CD4-positive, alpha-beta T cell treated with Interleukin-17A for 1 hour (primary cell): ENCODE measurements at regions not wholly inside any gene's neighbourhood (a gene's known extent, or its start where the extent isn't known, plus 50 kb on each side); places are given as distances from the start of the nearest gene placed in this dataset.
"Not testable (repeated sequence)": the region's sequence is repeated elsewhere in the genome, so short reads cannot be mapped to it uniquely, and the experiment has no call there.

Experiments
- DNase-seq: peaks from one replicate; pipeline ENCODE4 v3.0.0-alpha.2; 2020

- DNase-seq = no peak
Measured at GRCh38 chr2:39996653-39997080, 217.6 kb upstream of the THUMPD2 start.

- no peak for DNase-seq
Measured at GRCh38 chr2:39995005-39995737, 216.1 kb upstream of the THUMPD2 start.

DNA sequence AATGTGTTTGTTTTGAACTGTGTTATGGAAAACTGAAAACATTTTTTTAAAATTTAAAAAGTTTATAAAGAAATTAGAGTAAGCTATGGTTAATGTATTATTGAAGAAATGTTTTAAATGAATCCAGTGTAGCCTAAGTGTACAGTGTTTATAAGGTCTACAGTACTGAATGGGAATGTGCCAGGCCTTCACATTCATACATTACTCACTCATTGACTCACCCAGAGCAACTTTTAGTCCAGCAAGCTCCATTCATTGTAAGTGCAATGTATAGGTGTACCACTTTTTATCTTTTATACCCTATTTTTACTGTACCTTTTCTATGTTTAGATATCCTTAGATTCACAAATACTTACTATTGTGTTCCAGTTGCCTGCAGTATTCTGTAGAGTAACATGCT lies 215.1 kb upstream of the THUMPD2 start:
- no peak for DNase-seq

DNA sequence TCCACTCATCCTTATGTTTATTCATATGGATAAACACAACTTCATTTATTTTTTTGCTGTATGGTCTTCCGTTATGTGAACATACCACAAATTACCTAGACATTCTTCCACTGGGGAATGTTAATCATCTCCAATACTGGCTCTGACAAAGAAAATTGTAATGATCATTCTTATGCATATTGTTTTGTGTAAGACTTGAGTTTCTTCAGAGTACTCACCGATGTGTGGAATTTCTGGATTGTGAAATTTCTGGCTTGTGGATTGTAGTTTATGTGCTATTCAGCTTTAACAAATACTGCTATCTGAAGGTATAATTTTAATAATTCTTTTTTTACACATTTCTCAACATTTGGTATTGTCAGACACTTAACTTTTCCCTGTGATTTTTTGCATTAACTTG lies 212.2 kb upstream of the THUMPD2 start:
- no peak for DNase-seq

DNA sequence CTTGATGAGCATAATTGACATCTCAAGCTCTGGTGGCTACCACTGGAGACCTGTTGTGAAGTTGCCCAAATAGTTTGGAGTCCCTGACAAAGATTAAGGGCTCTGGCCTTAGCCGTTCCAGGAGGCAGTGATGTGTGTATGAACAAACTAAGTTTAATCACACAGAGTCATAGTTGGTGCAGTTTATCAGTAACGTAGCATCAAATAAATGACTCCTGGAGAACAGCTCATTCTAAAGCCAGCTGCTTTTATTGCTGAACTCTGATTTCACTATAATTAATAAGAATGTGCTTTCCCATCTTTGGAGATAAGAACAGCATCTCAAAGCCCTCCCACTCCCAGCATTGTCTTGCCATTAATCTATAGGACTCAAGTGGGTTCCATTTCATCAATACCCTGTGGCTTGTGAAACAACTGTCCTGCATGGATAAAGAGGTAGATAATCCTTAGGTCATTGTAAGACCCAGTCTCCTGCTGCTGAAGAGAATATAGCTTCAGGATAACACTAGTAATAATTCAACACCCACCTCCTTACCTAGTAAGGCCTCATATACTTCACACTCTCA lies 211.4 kb upstream of the THUMPD2 start:
- no peak for DNase-seq

- DNase-seq = no peak
Measured at GRCh38 chr2:39989888-39990287, 210.8 kb upstream of the THUMPD2 start.

DNA sequence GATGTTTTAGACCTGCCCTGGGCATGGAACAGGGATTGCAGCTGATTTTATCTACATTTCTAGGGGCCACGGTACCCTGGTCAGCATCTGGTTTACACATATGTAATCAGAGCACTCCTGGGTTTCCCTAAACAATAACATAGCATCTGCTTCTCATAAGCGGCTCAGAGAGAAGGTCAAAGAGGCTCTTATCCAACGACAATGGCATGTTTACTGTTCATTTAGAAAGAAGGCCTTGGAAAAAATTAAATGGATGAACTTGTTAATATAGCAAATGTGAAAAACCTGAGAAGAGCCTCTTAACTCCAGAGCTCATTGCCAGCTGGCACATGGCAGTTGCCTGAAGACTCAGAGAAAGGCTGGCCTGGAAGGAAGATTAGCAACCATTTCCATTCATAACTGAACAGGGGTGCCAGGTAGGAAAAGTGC lies 202.8 kb upstream of the THUMPD2 start:
- DNase-seq = no peak

DNA sequence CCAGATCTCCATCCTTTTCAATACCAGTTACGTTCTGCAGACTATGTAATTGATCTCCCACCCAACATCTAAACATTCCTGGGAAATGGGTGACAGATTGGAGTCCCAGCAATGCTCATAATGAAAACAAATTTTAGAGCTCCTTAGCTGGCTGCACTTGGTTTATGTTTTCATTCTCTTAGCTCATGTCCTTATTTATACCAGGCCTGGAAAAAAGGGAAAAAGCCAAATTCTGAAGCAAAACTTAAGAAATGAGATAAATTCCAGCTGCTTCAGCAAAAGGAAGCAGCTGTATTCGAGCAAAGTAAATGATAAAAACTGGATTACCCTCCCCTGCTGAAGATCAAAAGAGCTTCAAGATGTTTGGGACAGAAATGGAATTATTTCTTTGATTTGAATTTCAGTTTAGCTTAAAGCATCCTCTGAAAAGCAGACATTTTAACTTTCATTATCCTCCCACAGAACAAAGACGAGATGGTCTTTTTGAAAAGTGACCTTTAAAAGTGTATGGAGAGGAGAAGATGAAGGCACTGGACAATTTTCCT lies 196.5 kb upstream of the THUMPD2 start:
- no peak for DNase-seq

DNA sequence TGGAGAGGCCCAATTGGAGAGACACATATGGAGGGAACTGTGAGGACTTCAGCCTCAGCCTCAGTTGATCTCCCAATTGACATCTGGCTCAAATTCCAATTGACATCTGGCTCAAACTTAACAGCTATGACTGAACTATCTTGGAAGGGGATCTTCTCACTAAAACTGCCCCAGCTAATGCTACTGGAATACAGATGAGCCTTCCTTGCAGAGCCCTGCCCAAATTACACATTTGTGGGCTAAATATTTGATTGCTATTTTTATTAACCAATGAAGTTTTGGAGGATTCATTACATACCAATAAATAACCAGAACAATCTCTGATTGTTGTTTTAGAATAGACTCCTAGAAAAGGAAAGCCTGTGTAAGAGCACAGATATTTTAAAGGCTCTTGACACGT lies 189.0 kb upstream of the THUMPD2 start:
- no peak for DNase-seq

DNA sequence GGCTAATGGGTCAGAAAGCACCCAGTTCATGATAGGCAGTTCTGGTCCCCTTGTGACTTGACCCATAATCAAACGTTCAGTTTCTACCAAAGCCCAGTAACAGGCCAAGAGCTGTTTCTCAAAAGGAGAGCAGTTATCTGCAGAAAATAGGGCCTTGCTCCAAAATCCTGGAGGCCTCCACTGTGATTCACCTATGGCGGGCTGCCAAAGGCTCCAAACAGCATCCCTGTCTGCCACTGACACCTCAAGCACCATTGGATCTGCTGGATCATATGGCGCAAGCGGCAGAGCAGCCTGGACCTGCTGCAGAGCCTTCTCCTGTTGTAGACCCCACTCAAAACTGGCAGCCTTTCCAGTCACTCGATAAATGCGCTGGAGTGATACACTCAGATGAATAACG lies 181.6 kb upstream of the THUMPD2 start:
- DNase-seq = not testable (repeated sequence)

- DNase-seq = no peak
Measured at GRCh38 chr2:39954346-39954745, 175.3 kb upstream of the THUMPD2 start.

GRCh38 chr2:39949131-39949530 lies 170.1 kb upstream of the THUMPD2 start:
- no peak for DNase-seq

GRCh38 chr2:39948016-39948719 lies 169.1 kb upstream of the THUMPD2 start:
- DNase-seq = no peak

- DNase-seq = no peak
Measured at GRCh38 chr2:39947294-39948015, 168.4 kb upstream of the THUMPD2 start.

GRCh38 chr2:39942950-39943349 lies 163.9 kb upstream of the THUMPD2 start:
- no peak for DNase-seq

- no peak for DNase-seq
Measured at GRCh38 chr2:39938035-39938835, 159.2 kb upstream of the THUMPD2 start.

DNA sequence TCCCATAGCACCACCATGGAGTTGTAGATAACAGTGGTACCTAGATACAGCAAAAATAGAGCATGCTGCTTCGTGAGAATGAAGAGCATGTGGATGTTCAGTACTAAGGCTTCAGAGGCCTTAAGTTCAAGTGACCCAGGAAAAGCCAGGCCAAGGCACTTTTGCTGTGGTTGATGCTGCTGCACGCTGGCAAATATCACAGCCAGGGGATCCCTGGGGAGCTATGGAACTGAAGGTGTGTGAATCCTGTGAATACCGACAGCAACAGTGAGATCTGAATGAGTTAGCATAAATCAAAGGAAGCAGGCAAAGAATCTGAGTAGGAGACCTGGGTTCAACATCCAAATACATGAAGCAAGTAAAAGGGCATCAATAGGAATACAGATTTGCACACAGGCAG lies 158.6 kb upstream of the THUMPD2 start:
- DNase-seq = no peak

- no peak for DNase-seq
Measured at GRCh38 chr2:39934851-39935250, 155.8 kb upstream of the THUMPD2 start.

DNA sequence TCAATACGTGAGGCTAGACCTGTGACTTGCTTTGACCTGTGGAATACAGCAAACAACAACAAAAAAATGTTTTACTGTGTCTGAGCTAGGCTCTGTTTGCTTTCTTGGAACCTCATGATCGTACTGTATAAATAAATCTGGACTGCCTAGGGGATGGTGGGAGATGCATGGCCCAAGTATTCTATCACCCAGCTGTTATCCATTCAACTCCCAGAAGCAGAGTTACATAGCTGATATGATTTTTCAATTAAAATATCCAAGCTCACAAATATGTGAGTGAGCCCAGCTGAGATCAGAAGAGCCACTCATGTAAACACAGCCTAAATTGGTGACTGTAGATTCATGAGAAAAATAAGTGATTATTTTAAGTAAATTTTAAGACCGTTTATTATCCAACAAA lies 154.1 kb upstream of the THUMPD2 start:
- no peak for DNase-seq

DNA sequence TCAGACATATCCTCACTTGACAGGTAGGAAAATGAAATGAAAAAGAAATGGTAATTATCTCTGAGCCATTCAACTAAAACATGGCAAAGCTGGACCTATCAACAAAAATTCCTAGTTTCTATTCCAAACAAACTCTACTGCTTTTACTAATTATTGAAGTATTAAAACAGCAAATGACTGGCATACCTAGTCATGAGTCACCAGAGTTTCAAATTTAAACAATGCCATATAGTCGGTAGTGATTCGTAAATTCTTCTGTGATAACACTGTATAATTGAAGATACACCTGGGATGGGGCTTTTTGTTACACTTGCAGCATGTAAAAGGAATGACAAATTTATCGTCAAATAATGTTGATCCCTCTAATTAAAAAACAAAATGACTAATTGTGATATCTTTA lies 153.1 kb upstream of the THUMPD2 start:
- DNase-seq = no peak

DNA sequence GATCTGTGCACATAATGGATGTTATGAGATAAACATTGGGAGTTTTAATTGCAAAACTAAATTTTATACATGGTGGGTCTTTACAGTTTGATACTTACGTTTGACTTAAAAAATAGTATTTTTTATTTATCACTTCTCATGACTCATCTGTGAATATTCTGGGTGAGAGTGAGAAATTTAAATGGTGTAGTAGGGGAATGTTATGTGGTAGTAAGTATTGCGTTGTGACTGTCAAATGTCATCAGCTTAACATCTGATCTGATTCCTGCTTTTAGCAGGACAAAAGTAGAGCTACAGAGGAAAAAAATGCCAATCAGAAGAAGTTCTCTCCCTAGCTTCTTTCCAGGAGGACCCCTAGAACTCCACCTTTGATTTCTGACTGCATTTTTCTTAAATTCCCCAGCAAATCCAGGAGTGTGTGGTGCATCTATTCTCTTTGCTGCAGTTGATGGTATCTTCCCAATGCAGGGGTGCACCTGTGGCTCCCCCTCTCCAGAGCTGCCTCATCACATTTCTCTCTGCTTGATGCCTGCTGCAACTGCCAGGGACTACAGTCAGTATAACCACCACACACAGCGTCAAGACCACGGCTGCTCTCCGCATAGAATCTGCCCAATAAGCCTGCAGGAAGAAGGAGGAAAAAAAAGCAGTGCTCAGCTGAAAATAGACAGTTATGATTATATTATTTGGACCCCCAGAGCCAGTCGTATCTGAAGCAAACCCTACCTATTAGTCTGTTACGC lies 151.3 kb upstream of the THUMPD2 start:
- no peak for DNase-seq

- DNase-seq = no peak
Measured at GRCh38 chr2:39929531-39929930, 150.5 kb upstream of the THUMPD2 start.
